Lower leg skin (tissue), 4 donors: ENCODE measurements at regions not wholly inside any gene's neighbourhood (a gene's known extent, or its start where the extent isn't known, plus 50 kb on each side); places are given as distances from the start of the nearest gene placed in this dataset.

Experiments
- DNase-seq, 2 donors: peaks; one replicate each; pipeline ENCODE4 v3.0.0-alpha.2; 2019; ENCODE audit warnings: low spot score in 2 of 2
- H3K4me3 ChIP-seq: fragments of 200-600 bp; sonication (generic); 2 replicates; pipeline ENCODE4 v1.5.1; 2017; ENCODE audit warnings: mild to moderate bottlenecking, low read depth; ENCODE audit not compliant: poor library complexity, severe bottlenecking
- POLR2A ChIP-seq, 2 donors: fragments of 450-650 bp; IDR thresholded peaks; one replicate each; pipeline ENCODE4 v1.6.1; 2016 to 2017; ENCODE audit warnings: antibody characterized with exemption in 2 of 2, mild to moderate bottlenecking in 1 of 2, moderate library complexity in 1 of 2
- WGBS, 2 donors: methylation state at CpG; one replicate each; pipeline ENCODE4 v1.1.5; 2018; 5-methylcytosine and 5-hydroxymethylcytosine counted together
- intact Hi-C: fragments of 100-400 bp; cut with DNase I; formaldehyde crosslinking; loops from one replicate; pipeline ENCODE4 v1.15.0; 2023; ENCODE audit warnings: low total_unique reads
- TF ChIP-seq, protein P1 (sequence below), 3 donors: fragments of 450-650 bp; IDR thresholded peaks; one replicate each; pipeline ENCODE4 v1.5.1; 2016; ENCODE audit warnings: antibody characterized with exemption in 3 of 3, mild to moderate bottlenecking in 3 of 3, moderate library complexity in 2 of 3

DNA sequence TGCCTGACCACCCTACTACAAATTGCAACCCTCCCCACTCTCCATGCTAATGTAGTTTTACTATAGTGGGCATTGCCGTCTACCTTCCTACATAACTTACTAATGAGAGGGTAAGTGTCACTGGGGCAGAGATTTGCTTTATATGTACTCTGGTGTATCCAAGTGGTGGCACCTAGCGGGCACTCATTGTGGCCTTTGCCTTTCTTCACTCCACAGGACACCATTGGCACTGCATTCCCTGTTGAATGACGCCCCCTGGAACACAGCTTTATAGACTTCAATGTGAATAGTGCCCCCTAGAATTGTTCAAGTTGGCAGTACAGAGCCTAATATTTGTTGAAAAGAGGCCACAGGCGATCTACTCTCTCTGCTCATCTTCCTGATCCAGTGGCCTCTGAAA is 215.8 kb downstream of the MID1IP1 start:
- 79 to 100% methylated on average over 4 of the region's 4 CpGs for WGBS, 2 donors
- intact Hi-C loops, result no loop called here
- H3K4me3 ChIP-seq, result no peak overlapping the region
- DNase-seq, result no peak
- TF ChIP-seq, protein P1, sequence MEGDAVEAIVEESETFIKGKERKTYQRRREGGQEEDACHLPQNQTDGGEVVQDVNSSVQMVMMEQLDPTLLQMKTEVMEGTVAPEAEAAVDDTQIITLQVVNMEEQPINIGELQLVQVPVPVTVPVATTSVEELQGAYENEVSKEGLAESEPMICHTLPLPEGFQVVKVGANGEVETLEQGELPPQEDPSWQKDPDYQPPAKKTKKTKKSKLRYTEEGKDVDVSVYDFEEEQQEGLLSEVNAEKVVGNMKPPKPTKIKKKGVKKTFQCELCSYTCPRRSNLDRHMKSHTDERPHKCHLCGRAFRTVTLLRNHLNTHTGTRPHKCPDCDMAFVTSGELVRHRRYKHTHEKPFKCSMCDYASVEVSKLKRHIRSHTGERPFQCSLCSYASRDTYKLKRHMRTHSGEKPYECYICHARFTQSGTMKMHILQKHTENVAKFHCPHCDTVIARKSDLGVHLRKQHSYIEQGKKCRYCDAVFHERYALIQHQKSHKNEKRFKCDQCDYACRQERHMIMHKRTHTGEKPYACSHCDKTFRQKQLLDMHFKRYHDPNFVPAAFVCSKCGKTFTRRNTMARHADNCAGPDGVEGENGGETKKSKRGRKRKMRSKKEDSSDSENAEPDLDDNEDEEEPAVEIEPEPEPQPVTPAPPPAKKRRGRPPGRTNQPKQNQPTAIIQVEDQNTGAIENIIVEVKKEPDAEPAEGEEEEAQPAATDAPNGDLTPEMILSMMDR (IDR thresholded peaks at IDR 0.05), result no peak
- no peak for TF ChIP-seq POLR2A (IDR thresholded peaks at IDR 0.05)

DNA sequence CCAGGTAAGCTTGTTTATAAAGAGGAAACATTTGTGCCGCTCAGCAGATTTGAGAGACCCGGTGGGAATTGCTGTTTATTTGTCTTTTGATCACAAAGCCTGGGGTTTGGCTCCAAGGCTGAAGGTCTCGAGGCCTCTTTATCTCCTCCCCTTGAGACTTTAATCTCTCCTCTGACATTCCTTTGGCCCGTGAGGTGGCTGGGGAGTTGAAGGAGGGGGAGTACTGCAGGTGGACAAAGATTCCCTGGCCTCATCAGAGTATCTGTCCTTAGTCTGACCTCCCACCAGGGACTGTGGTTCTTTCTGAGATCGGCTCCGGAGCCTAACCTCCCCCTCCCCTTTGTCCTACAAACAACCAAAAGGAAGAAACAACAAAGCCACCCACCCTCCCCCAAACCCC is 216.5 kb downstream of the MID1IP1 start:
- DNase-seq, result no peak
- WGBS, 2 donors, result 60 to 81% methylated on average over 6 of the region's 6 CpGs
- TF ChIP-seq, protein P1 (IDR thresholded peaks at IDR 0.05), result no peak
- TF ChIP-seq POLR2A (IDR thresholded peaks at IDR 0.05), result no peak

DNA sequence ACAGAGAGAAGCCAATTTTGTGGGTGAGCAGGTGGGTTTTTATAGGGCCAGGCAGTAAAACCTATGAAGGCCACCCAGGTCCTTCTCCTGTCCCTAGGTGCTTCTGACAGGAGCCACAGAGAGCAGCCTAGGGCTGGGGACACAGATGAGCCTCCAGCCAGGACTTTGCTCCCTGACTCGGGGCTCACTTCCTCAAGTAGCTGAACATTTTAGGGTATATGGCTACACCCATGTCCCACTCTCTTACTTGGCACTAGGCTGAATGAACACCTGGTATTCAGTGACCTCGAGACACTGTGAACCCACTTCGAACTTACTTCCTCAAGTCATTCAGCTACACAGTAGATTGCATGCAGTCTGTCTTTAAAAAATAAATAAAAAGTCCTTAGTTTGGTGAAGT is 217.3 kb downstream of the MID1IP1 start:
- no peak overlapping the region for H3K4me3 ChIP-seq
- no peak for DNase-seq
- intact Hi-C loops, result no loop called here
- 74 to 94% methylated on average over 3 of the region's 3 CpGs for WGBS, 2 donors
- no peak for TF ChIP-seq POLR2A (IDR thresholded peaks at IDR 0.05)
- TF ChIP-seq, protein P1 (IDR thresholded peaks at IDR 0.05), result no peak

More for the DNA sequence above, 216.5 kb downstream of the MID1IP1 start:
- intact Hi-C loops, result no loop called here
- no peak overlapping the region for H3K4me3 ChIP-seq

DNA sequence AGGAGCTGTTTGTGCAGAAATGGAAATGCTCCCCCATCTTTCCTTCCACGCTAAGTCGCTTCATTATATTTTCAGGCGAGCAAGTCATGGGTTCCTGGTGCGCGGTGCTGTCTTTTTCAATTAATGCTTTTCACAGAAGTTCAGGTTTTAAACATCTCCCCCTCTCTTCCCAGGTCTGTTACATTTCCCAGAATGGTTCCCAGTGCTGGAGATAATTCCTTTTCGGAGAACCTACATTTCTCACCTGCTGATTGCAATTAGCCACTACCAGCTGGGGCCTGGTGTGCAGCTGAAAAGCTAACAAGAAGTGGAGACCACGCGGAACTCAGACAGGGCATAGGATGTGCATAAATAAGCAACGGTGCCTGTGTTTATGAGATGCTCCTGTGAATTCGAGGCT is 217.8 kb downstream of the MID1IP1 start:
- intact Hi-C loops, result no loop called here
- TF ChIP-seq, protein P1 (IDR thresholded peaks at IDR 0.05), result no peak
- no peak for TF ChIP-seq POLR2A (IDR thresholded peaks at IDR 0.05)
- WGBS, 2 donors, result 83 to 95% methylated on average over 10 of the region's 10 CpGs
- DNase-seq, result no peak
- no peak overlapping the region for H3K4me3 ChIP-seq

DNA sequence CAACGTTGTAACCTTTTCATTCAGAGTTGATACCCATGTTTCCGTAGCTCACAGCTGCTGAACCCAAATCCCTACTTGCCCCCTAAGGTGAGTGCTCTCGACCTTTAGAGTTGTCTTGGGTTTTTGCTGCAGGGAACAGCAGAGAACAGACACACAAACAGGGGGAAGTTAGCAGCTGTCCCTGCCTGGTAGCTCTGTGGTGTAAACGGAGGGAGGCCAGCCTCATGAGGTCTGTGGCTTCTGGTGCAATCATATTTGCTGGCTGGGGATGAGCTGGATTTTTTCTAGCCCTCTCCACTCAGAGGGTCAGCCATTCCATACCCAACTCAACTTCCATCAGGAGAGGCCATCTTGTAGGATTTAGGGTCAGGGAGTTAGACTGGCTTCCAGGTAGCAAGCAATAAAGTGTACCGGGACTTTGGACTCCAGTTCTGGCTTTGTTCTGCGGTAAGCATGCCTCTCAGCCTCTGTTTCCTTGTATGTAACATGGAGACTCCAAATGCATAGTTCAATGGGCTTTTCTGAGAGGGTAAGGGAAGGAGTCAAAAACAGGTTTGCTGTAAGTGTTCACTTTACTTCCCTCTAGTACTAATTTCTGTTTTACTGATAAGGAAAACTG is 218.9 kb downstream of the MID1IP1 start:
- TF ChIP-seq, protein P1 (IDR thresholded peaks at IDR 0.05), result no peak
- no peak for TF ChIP-seq POLR2A (IDR thresholded peaks at IDR 0.05)
- intact Hi-C loops, result no loop called here
- no peak for DNase-seq
- H3K4me3 ChIP-seq, result no peak overlapping the region
- 73 to 95% methylated on average over 6 of the region's 6 CpGs for WGBS, 2 donors

DNA sequence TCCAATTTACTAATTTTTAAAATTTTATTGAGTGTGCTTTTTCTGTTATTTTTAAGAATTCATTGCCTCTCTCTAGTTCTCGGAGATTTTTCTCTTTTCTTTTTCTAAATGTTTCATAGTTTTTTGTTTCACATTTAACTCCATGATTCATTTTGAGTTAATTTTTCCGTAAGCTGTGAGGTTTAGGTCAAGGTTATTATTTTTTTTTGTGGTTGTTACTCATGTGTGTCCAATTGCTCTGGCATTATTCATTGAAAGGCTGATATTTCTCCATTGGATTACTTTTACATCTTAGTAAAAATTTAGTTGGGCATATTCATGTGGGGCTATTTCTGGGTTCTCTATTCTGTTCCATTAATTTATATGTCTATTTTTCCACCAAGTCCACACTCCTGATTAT is 220.8 kb downstream of the MID1IP1 start:
- H3K4me3 ChIP-seq, result no peak overlapping the region

More for the DNA sequence above, 220.8 kb downstream of the MID1IP1 start:
- 77 to 95% methylated on average over 2 of the region's 2 CpGs for WGBS, 2 donors
- intact Hi-C loops, result no loop called here
- DNase-seq, result no peak
- no peak for TF ChIP-seq POLR2A (IDR thresholded peaks at IDR 0.05)
- TF ChIP-seq, protein P1 (IDR thresholded peaks at IDR 0.05), result no peak
